ENCODE measurements at regions not wholly inside any gene's neighbourhood (a gene's known extent, or its start where the extent isn't known, plus 50 kb on each side); places are given as distances from the start of the nearest gene placed in this dataset.
"Not testable (repeated sequence)": the region's sequence is repeated elsewhere in the genome, so short reads cannot be mapped to it uniquely, and the experiment has no call there.

GRCh38 chr5:101627770-101628169, 668.3 kb downstream of the SLCO4C1 start:
- not testable (repeated sequence) for DNase-seq

- DNase-seq: no peak
Measured at GRCh38 chr5:101626572-101626971, 669.5 kb downstream of the SLCO4C1 start.

- DNase-seq: no peak
Measured at GRCh38 chr5:101611039-101611438, 685.0 kb downstream of the SLCO4C1 start.

- no peak for DNase-seq
Measured at GRCh38 chr5:101608322-101608721, 687.8 kb downstream of the SLCO4C1 start.

GRCh38 chr5:101605700-101606099, 690.4 kb downstream of the SLCO4C1 start:
- no peak for DNase-seq

GRCh38 chr5:101600614-101601013, 695.5 kb downstream of the SLCO4C1 start:
- DNase-seq: no peak

GRCh38 chr5:101590384-101590783, 687.3 kb upstream of the ST8SIA4 start:
- DNase-seq: no peak

- DNase-seq: no peak
Measured at GRCh38 chr5:101585366-101585765, 682.3 kb upstream of the ST8SIA4 start.

GRCh38 chr5:101580591-101580990, 677.5 kb upstream of the ST8SIA4 start:
- no peak for DNase-seq

GRCh38 chr5:101574017-101574416, 670.9 kb upstream of the ST8SIA4 start:
- DNase-seq: no peak

- DNase-seq: no peak
Measured at GRCh38 chr5:101561018-101561417, 657.9 kb upstream of the ST8SIA4 start.

- DNase-seq: no peak
Measured at GRCh38 chr5:101543780-101544179, 640.7 kb upstream of the ST8SIA4 start.

- no peak for DNase-seq
Measured at GRCh38 chr5:101539315-101539714, 636.2 kb upstream of the ST8SIA4 start.

GRCh38 chr5:101535626-101536025, 632.5 kb upstream of the ST8SIA4 start:
- DNase-seq: no peak

- DNase-seq: no peak
Measured at GRCh38 chr5:101534491-101535110, 631.5 kb upstream of the ST8SIA4 start.

GRCh38 chr5:101532430-101532829, 629.3 kb upstream of the ST8SIA4 start:
- DNase-seq: no peak

- DNase-seq: no peak
Measured at GRCh38 chr5:101531026-101531425, 627.9 kb upstream of the ST8SIA4 start.

GRCh38 chr5:101529094-101529493, 626.0 kb upstream of the ST8SIA4 start:
- DNase-seq: not testable (repeated sequence)

GRCh38 chr5:101520417-101520816, 617.3 kb upstream of the ST8SIA4 start:
- no peak for DNase-seq

- no peak for DNase-seq
Measured at GRCh38 chr5:101517795-101518194, 614.7 kb upstream of the ST8SIA4 start.

- DNase-seq: no peak
Measured at GRCh38 chr5:101515721-101516120, 612.6 kb upstream of the ST8SIA4 start.

- no peak for DNase-seq
Measured at GRCh38 chr5:101505891-101506570, 602.9 kb upstream of the ST8SIA4 start.

GRCh38 chr5:101482931-101483330, 579.8 kb upstream of the ST8SIA4 start:
- DNase-seq: no peak

GRCh38 chr5:101473483-101473882, 570.4 kb upstream of the ST8SIA4 start:
- DNase-seq: no peak

- DNase-seq: no peak
Measured at GRCh38 chr5:101461455-101461854, 558.4 kb upstream of the ST8SIA4 start.
